ENCODE measurements at regions not wholly inside any gene's neighbourhood (a gene's known extent, or its start where the extent isn't known, plus 50 kb on each side); places are given as distances from the start of the nearest gene placed in this dataset.

DNA sequence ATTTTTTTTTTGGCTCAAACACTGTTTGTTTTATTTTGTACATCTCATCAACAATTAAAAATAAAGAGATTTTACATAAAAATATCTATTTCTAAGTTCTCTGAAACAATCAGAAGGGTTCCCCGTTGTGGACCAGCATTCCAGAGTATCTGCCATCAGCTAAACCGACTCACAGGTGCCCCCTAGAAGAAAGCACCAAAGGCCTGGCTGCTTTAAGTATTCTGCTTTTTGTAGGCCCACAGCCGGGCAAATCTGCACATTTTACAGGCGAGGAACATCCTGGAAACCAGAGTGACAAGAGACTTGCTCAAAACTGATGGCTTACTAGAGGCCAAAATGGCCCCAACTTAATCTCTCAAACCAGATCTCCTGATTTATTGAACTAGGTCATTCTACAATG is 82.2 kb upstream of the SETBP1 start:
- no peak for DNase-seq (ENCODE audit: low read depth in 6 of 9, low spot score in 9 of 9)
- Histone ChIP-seq H3K36me3 (ENCODE audit: control insufficient read depth in 2 of 2, insufficient read depth in 2 of 2, low read length in 1 of 2) (no peaks in the 10 kb centered on the region), H3K4me1 (ENCODE audit: control insufficient read depth in 2 of 2, insufficient read depth in 2 of 2, low read length in 2 of 2) (peaks cover 0 to 6% of the 10 kb centered on the region in 2 donors), H3K4me3 (ENCODE audit: low read length in 2 of 2) (no peak overlapping the region), H3K27ac (ENCODE audit: low read depth in 1 of 2, low read length in 1 of 2) (no peak overlapping the region), H3K27me3 (ENCODE audit: control insufficient read depth in 2 of 2, insufficient read depth in 1 of 2, low read length in 1 of 2) (no peaks in the 10 kb centered on the region), H3K9me3 (ENCODE audit: control insufficient read depth in 2 of 2, insufficient read depth in 1 of 2, low read length in 1 of 2) (no peaks in the 10 kb centered on the region)
- WGBS, result 96% methylated on average over 4 of the region's 4 CpGs

DNA sequence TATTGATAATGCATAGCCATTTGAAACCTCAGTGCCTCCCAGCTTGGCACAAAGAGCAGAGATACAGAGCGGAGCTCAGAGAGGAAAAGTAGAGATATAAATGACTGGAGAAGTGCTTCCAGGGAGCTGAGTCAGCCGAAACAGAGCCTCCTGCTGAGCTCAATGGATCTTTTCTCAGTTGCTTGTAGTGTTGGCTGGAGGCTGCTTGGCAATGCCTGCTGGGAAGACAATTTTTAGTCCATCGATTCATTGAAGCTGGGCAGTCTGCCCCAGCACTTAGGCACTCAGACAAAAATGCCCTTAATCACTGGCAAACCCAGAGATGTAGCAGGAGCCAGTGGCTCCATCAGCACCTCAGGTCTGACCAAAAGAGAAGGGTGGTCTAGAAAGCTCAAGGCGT is 81.3 kb upstream of the SETBP1 start:
- no peak for DNase-seq (ENCODE audit: low read depth in 6 of 9, low spot score in 9 of 9)
- Histone ChIP-seq H3K4me3 (ENCODE audit: low read length in 2 of 2) (no peak overlapping the region), H3K4me1 (ENCODE audit: control insufficient read depth in 2 of 2, insufficient read depth in 2 of 2, low read length in 2 of 2) (peaks cover 0 to 6% of the 10 kb centered on the region in 2 donors), H3K9me3 (ENCODE audit: control insufficient read depth in 2 of 2, insufficient read depth in 1 of 2, low read length in 1 of 2) (no peaks in the 10 kb centered on the region), H3K36me3 (ENCODE audit: control insufficient read depth in 2 of 2, insufficient read depth in 2 of 2, low read length in 1 of 2) (no peaks in the 10 kb centered on the region), H3K27me3 (ENCODE audit: control insufficient read depth in 2 of 2, insufficient read depth in 1 of 2, low read length in 1 of 2) (no peaks in the 10 kb centered on the region), H3K27ac (ENCODE audit: low read depth in 1 of 2, low read length in 1 of 2) (no peak overlapping the region)
- 98% methylated on average over 4 of the region's 4 CpGs for WGBS

DNA sequence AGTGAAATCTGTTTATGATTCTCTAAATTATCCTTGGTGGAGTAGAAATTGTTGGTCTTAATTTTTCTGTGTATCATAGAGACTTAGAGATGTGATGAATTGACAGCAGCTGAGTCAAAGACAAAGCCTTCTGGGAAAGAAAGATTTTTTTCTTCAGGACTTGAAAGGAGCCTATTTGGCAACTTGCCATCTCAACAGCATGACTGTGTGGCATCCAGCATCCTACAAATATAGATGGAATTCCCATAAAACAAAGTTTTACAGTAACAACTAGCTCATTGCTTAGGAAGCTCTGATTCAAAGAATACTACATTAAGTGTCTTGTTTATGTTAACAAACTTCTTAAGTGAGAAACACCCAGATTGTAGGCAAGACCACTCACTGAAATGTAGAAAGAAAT is 79.2 kb upstream of the SETBP1 start:
- no peak for DNase-seq (ENCODE audit: low read depth in 6 of 9, low spot score in 9 of 9)
- no peak overlapping the region for H3K27ac ChIP-seq (ENCODE audit: low read depth in 1 of 2, low read length in 1 of 2)
- H3K9me3 ChIP-seq (ENCODE audit: control insufficient read depth in 2 of 2, insufficient read depth in 1 of 2, low read length in 1 of 2), result no peaks in the 10 kb centered on the region
- no peak overlapping the region for H3K4me3 ChIP-seq (ENCODE audit: low read length in 2 of 2)
- no peaks in the 10 kb centered on the region for H3K27me3 ChIP-seq (ENCODE audit: control insufficient read depth in 2 of 2, insufficient read depth in 1 of 2, low read length in 1 of 2)
- H3K4me1 ChIP-seq (ENCODE audit: control insufficient read depth in 2 of 2, insufficient read depth in 2 of 2, low read length in 2 of 2), result peaks cover 0 to 6% of the 10 kb centered on the region in 2 donors
- H3K36me3 ChIP-seq (ENCODE audit: control insufficient read depth in 2 of 2, insufficient read depth in 2 of 2, low read length in 1 of 2), result no peaks in the 10 kb centered on the region

DNA sequence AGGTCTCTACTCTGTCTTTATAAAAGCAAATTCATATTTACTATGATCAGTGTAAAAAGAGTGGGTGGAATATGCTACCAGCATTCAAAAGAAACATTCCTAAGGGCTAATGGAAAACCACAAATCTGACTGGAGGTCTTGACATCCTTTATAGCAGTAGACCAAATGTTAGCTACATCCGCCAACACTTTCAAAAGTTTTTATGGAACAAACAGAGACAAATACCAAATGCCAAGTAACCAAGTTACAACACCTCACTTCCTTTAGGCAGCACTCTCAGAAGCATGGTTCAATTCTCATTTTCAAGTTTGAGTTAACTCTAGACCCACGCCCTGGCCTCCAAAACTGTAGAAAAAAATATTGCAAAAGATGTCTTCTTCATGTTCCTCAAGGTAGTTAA is 78.3 kb upstream of the SETBP1 start:
- Histone ChIP-seq H3K27me3 (ENCODE audit: control insufficient read depth in 2 of 2, insufficient read depth in 1 of 2, low read length in 1 of 2) (no peaks in the 10 kb centered on the region), H3K4me3 (ENCODE audit: low read length in 2 of 2) (no peak overlapping the region), H3K4me1 (ENCODE audit: control insufficient read depth in 2 of 2, insufficient read depth in 2 of 2, low read length in 2 of 2) (peaks cover 0 to 2% of the 10 kb centered on the region in 2 donors), H3K9me3 (ENCODE audit: control insufficient read depth in 2 of 2, insufficient read depth in 1 of 2, low read length in 1 of 2) (no peaks in the 10 kb centered on the region), H3K36me3 (ENCODE audit: control insufficient read depth in 2 of 2, insufficient read depth in 2 of 2, low read length in 1 of 2) (no peaks in the 10 kb centered on the region), H3K27ac (ENCODE audit: low read depth in 1 of 2, low read length in 1 of 2) (no peak overlapping the region)
- 97% methylated on average over 2 of the region's 2 CpGs for WGBS
- DNase-seq (ENCODE audit: low read depth in 6 of 9, low spot score in 9 of 9), result no peak

DNA sequence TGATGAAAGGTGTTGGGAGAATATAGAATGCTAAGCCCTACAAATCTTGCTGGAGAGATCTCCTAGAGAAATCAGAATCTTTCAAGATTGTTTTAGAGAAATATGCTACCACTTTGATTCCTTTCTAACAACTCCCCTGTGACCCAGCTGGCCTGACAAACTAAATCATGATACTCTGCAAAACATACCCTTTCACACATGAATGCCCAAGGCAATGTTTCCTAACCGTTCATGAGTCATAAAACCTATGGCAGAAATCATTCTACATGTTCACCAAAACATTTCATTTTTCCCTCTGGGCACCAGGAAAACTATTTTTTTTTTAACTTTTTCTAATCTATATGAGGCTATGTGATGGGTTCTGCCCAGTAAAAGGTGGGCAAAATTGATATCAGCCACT is 77.8 kb upstream of the SETBP1 start:
- Histone ChIP-seq H3K27ac (ENCODE audit: low read depth in 1 of 2, low read length in 1 of 2) (no peak overlapping the region), H3K9me3 (ENCODE audit: control insufficient read depth in 2 of 2, insufficient read depth in 1 of 2, low read length in 1 of 2) (no peaks in the 10 kb centered on the region), H3K27me3 (ENCODE audit: control insufficient read depth in 2 of 2, insufficient read depth in 1 of 2, low read length in 1 of 2) (no peaks in the 10 kb centered on the region), H3K36me3 (ENCODE audit: control insufficient read depth in 2 of 2, insufficient read depth in 2 of 2, low read length in 1 of 2) (no peaks in the 10 kb centered on the region), H3K4me3 (ENCODE audit: low read length in 2 of 2) (no peak overlapping the region), H3K4me1 (ENCODE audit: control insufficient read depth in 2 of 2, insufficient read depth in 2 of 2, low read length in 2 of 2) (no peaks in the 10 kb centered on the region)
- no peak for DNase-seq (ENCODE audit: low read depth in 6 of 9, low spot score in 9 of 9)
- 95% methylated on average over 1 of the region's 1 CpG for WGBS

DNA sequence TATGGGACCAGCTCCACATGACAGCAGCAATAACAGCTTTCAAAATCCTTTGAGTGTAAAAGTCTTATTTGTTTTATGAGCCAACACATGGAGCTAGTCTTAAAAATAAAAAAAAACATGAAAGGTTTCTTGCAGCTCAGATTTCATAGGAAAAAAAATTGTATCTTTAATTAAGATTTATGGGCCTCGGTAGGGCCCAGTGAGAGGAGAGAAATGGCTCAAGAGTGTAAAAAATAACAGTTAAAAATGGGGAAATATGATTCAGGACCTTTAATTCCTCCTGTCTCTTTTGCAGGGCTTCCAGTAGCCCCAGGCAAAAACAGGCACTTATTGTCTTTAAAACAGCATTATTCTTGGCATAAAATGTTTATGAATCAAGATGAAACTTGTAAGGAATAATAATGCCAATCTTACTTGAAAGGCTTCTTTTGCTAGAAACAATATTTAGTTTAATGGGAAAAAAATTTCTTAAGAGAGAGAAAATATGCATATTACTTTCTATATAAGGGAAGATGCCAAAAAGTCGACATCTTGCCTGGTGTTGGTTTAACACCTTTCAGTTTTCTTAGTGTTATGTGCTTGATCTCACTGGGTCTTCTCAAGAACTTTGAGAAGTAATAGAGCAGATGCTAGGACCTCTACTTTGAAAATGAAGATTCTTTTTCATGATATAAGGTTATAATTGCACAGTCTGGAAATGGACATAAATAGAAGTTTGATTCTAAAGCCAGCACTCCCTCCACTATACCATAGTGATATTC is 71.3 kb upstream of the SETBP1 start:
- DNase-seq (ENCODE audit: low read depth in 6 of 9, low spot score in 9 of 9), result no peak
- H3K27me3 ChIP-seq (ENCODE audit: control insufficient read depth in 2 of 2, insufficient read depth in 1 of 2, low read length in 1 of 2), result no peaks in the 10 kb centered on the region
- no peaks in the 10 kb centered on the region for H3K4me1 ChIP-seq (ENCODE audit: control insufficient read depth in 2 of 2, insufficient read depth in 2 of 2, low read length in 2 of 2)
- no peaks in the 10 kb centered on the region for H3K9me3 ChIP-seq (ENCODE audit: control insufficient read depth in 2 of 2, insufficient read depth in 1 of 2, low read length in 1 of 2)
- H3K27ac ChIP-seq (ENCODE audit: low read depth in 1 of 2, low read length in 1 of 2), result no peak overlapping the region
- 73% methylated on average over 2 of the region's 2 CpGs for WGBS
- H3K4me3 ChIP-seq (ENCODE audit: low read length in 2 of 2), result no peak overlapping the region
- no peaks in the 10 kb centered on the region for H3K36me3 ChIP-seq (ENCODE audit: control insufficient read depth in 2 of 2, insufficient read depth in 2 of 2, low read length in 1 of 2)

DNA sequence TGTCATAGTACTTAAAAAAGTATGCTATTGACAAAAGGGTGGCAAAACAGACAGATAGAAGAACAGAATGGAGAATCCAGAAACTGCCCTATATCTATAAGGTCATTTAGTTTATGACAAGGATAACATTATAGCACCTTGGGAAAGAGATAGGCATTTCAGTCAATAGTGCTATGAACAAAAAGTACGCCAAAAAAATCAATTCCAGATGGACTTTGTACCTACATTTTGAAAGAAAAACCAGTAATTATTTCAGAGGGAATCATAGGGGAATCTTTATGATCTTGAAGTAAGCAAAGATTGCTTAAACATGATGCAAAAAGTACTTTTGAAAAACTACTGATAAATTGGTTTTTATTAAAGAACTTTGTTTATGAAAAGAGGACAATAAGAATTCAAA is 59.9 kb upstream of the SETBP1 start:
- no peaks in the 10 kb centered on the region for H3K27me3 ChIP-seq (ENCODE audit: control insufficient read depth in 2 of 2, insufficient read depth in 1 of 2, low read length in 1 of 2)
- H3K36me3 ChIP-seq (ENCODE audit: control insufficient read depth in 2 of 2, insufficient read depth in 2 of 2, low read length in 1 of 2), result no peaks in the 10 kb centered on the region
- H3K4me1 ChIP-seq (ENCODE audit: control insufficient read depth in 2 of 2, insufficient read depth in 2 of 2, low read length in 2 of 2), result peaks cover 12 to 16% of the 10 kb centered on the region in 2 donors
- no peak overlapping the region for H3K27ac ChIP-seq (ENCODE audit: low read depth in 1 of 2, low read length in 1 of 2)
- H3K9me3 ChIP-seq (ENCODE audit: control insufficient read depth in 2 of 2, insufficient read depth in 1 of 2, low read length in 1 of 2), result peaks cover 0 to 4% of the 10 kb centered on the region in 2 donors
- WGBS, result 44% methylated on average over 1 of the region's 1 CpG
- no peak overlapping the region for H3K4me3 ChIP-seq (ENCODE audit: low read length in 2 of 2)
- no peak for DNase-seq (ENCODE audit: low read depth in 6 of 9, low spot score in 9 of 9)

DNA sequence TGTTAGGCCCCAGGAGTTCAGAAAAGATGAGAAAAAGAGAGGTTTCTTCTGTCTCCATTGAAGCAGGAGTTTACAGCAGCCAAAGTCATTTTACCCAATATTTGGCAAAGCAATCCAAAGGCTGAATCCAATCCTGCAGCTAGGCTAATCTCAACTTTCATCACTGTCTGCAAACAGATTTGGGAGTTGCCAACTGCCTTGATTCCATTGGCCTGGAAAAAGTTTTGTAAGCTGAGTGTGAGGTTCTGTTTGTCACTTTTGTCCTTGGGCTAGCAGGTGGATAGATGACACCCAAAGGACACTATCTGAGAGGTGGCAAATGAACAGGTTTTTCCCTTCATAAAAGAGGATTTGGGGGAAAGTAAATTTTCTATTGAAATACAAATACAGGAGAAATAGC is 56.6 kb upstream of the SETBP1 start:
- Histone ChIP-seq H3K9me3 (ENCODE audit: control insufficient read depth in 2 of 2, insufficient read depth in 1 of 2, low read length in 1 of 2) (peaks cover 0 to 4% of the 10 kb centered on the region in 2 donors), H3K27ac (ENCODE audit: low read depth in 1 of 2, low read length in 1 of 2) (no peak overlapping the region), H3K4me3 (ENCODE audit: low read length in 2 of 2) (no peak overlapping the region), H3K4me1 (ENCODE audit: control insufficient read depth in 2 of 2, insufficient read depth in 2 of 2, low read length in 2 of 2) (peaks cover 37 to 41% of the 10 kb centered on the region in 2 donors), H3K27me3 (ENCODE audit: control insufficient read depth in 2 of 2, insufficient read depth in 1 of 2, low read length in 1 of 2) (no peaks in the 10 kb centered on the region), H3K36me3 (ENCODE audit: control insufficient read depth in 2 of 2, insufficient read depth in 2 of 2, low read length in 1 of 2) (no peaks in the 10 kb centered on the region)
- no peak for DNase-seq (ENCODE audit: low read depth in 6 of 9, low spot score in 9 of 9)

DNA sequence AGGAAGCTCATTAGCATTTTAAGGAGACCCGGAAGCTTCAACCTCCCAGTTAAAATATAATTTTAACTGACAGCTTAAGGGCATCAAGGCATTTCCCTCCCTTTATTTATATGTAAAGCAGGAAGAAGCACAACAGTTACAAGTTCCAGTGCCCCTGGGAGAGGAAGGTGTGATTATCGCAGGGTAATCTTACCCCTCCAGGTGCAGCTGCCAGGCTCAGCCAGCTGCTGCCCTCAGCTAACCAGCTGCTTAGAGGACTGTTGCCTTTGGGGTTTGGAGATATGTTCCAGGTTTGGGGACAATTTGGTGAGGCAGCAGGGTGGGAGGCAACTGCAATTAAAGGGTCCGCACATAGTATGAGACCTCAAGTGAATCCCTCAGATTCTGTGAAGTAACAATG is 55.3 kb upstream of the SETBP1 start:
- 41% methylated on average over 3 of the region's 3 CpGs for WGBS
- Histone ChIP-seq H3K27ac (ENCODE audit: low read depth in 1 of 2, low read length in 1 of 2) (peak overlapping the region in 1 of 2 donors; percentile 80), H3K27me3 (ENCODE audit: control insufficient read depth in 2 of 2, insufficient read depth in 1 of 2, low read length in 1 of 2) (no peaks in the 10 kb centered on the region), H3K4me3 (ENCODE audit: low read length in 2 of 2) (no peak overlapping the region), H3K36me3 (ENCODE audit: control insufficient read depth in 2 of 2, insufficient read depth in 2 of 2, low read length in 1 of 2) (no peaks in the 10 kb centered on the region), H3K9me3 (ENCODE audit: control insufficient read depth in 2 of 2, insufficient read depth in 1 of 2, low read length in 1 of 2) (peaks cover 0 to 4% of the 10 kb centered on the region in 2 donors), H3K4me1 (ENCODE audit: control insufficient read depth in 2 of 2, insufficient read depth in 2 of 2, low read length in 2 of 2) (peaks cover 45 to 47% of the 10 kb centered on the region in 2 donors)
- peak in 6 of 9 donors; percentile 39 to 79 (median 60) for DNase-seq (ENCODE audit: low read depth in 6 of 9, low spot score in 9 of 9)
